PFSK-1 (cell line): ENCODE measurements at regions not wholly inside any gene's neighbourhood (a gene's known extent, or its start where the extent isn't known, plus 50 kb on each side); places are given as distances from the start of the nearest gene placed in this dataset.

ENCODE experiments used
- POLR2AphosphoS5 ChIP-seq: IDR thresholded peaks from 2 replicates; pipeline ENCODE4 v1.6.1; 2012; ENCODE audit warnings: low read depth, mild to moderate bottlenecking, control low read depth, low read length, moderate library complexity
- REST ChIP-seq, 2 experiments: IDR thresholded peaks; 2 replicates each; pipeline versions ENCODE4 v1.6.1 to v1.8.0; 2011 to 2012; ENCODE audit warnings: low read depth in 2 of 2, low read length in 2 of 2, control low read depth in 1 of 2, inconsistent platforms in 1 of 2, mild to moderate bottlenecking in 1 of 2, moderate library complexity in 1 of 2; ENCODE audit not compliant: insufficient read depth in 1 of 2

- TF ChIP-seq POLR2AphosphoS5 (no peak), REST (IDR thresholded peaks at IDR 0.05; ENCODE audit: insufficient read depth in 1 of 2, low read depth in 2 of 2, low read length in 2 of 2) (no peak)
These were observed 228.1 kb upstream of the FERD3L start for GRCh38 chr7:19373334-19373733.
